Breast epithelium (tissue), 3 donors: ENCODE measurements at regions not wholly inside any gene's neighbourhood (a gene's known extent, or its start where the extent isn't known, plus 50 kb on each side); places are given as distances from the start of the nearest gene placed in this dataset.

ENCODE experiments used
- CTCF ChIP-seq, 3 donors: fragments of 450-650 bp; IDR thresholded peaks; one replicate each; pipeline ENCODE4 v1.5.1; 2016 to 2017; ENCODE audit warnings: antibody characterized with exemption in 3 of 3, mild to moderate bottlenecking in 3 of 3, moderate library complexity in 3 of 3
- POLR2A ChIP-seq: fragments of 450-650 bp; IDR thresholded peaks from one replicate; pipeline ENCODE4 v1.6.1; 2016; ENCODE audit warnings: antibody characterized with exemption, mild to moderate bottlenecking, moderate library complexity
- POLR2AphosphoS5 ChIP-seq, 3 donors: sonication (generic); formaldehyde crosslinking; IDR thresholded peaks; one replicate each; pipeline ENCODE4 v1.6.1; 2017; ENCODE audit warnings: antibody characterized with exemption in 3 of 3

- no peak for TF ChIP-seq POLR2A
- no peak for TF ChIP-seq CTCF (IDR thresholded peaks at IDR 0.05)
- no peak for TF ChIP-seq POLR2AphosphoS5 (IDR thresholded peaks at IDR 0.05)
These were observed 786.8 kb upstream of the FBXO33 start for GRCh38 chr14:40219032-40219431.
